GM20000 (cell line): ENCODE measurements at regions not wholly inside any gene's neighbourhood (a gene's known extent, or its start where the extent isn't known, plus 50 kb on each side); places are given as distances from the start of the nearest gene placed in this dataset.

Experiments used
- DNase-seq: peaks from one replicate; pipeline ENCODE4 v3.0.0; 2012; ENCODE audit warnings: low spot score
- TF ChIP-seq, protein P1 (sequence below): IDR thresholded peaks from 2 replicates; pipeline ENCODE4 v1.5.1; 2012; ENCODE audit warnings: mild to moderate bottlenecking, control low read depth; ENCODE audit errors: extremely low read depth, missing control alignments

- TF ChIP-seq, protein P1, sequence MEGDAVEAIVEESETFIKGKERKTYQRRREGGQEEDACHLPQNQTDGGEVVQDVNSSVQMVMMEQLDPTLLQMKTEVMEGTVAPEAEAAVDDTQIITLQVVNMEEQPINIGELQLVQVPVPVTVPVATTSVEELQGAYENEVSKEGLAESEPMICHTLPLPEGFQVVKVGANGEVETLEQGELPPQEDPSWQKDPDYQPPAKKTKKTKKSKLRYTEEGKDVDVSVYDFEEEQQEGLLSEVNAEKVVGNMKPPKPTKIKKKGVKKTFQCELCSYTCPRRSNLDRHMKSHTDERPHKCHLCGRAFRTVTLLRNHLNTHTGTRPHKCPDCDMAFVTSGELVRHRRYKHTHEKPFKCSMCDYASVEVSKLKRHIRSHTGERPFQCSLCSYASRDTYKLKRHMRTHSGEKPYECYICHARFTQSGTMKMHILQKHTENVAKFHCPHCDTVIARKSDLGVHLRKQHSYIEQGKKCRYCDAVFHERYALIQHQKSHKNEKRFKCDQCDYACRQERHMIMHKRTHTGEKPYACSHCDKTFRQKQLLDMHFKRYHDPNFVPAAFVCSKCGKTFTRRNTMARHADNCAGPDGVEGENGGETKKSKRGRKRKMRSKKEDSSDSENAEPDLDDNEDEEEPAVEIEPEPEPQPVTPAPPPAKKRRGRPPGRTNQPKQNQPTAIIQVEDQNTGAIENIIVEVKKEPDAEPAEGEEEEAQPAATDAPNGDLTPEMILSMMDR: no peak
- DNase-seq: no peak
These were observed 129.1 kb upstream of the SLC30A5 start for GRCh38 chr5:68964679-68965078.

DNA sequence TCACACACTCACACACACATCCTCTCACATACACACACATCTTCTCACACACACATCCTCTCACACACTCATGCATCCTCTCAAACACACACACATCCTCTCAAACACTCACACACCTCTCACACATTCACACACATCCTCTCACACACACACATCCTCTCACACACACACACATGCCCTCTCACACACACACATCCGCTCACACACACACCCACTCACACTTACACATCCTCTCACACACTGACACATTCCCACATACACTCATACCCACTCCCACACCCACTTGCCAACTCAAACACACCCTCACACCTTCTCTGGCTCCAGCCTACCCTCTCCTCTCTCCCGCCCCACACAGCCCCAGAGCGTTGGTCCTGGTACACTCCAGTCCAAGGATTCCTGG, 127.9 kb upstream of the SLC30A5 start:
- no peak for DNase-seq
- TF ChIP-seq, protein P1: no peak

DNA sequence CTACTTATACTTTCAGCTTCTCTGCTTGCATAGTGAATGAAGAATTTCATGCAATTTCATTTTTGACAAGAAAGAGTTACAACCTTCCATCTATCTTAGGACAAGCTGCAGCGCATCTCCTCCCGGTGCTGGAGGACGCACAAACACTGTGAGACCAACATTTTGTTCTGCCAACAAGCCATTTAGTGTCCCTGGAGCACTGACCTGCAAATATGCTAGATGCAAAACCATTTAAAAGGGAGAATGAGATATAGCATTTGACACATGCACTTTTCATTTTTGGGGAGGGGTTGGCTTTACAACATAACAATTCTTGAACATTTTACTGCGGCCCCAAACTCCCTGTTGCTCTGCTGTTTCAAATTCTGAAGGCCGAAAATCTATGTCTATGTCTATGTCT, 127.2 kb upstream of the SLC30A5 start:
- TF ChIP-seq, protein P1: no peak
- no peak for DNase-seq

DNA sequence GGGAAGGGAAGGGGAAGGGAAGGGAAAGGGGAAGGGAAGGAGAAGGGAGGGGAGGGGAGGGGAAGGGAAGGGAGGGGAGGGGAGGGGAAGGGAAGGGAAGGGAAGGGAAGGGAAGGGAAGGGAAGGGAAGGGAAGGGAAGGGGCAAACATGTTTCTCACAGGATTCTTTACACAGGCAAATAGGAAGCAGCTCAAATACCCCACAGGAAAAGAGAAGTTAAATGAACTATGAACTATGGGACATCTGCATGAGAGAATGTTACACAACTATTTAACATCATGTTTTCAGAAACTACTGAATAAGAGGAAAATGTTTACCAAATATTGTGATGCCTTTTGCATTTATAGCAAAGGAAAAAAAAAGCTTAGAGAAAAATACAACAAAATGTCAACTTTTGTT, 125.4 kb upstream of the SLC30A5 start:
- TF ChIP-seq, protein P1: no peak
- no peak for DNase-seq

- DNase-seq: no peak
- TF ChIP-seq, protein P1: no peak
These were observed 123.2 kb upstream of the SLC30A5 start for GRCh38 chr5:68970617-68971016.

DNA sequence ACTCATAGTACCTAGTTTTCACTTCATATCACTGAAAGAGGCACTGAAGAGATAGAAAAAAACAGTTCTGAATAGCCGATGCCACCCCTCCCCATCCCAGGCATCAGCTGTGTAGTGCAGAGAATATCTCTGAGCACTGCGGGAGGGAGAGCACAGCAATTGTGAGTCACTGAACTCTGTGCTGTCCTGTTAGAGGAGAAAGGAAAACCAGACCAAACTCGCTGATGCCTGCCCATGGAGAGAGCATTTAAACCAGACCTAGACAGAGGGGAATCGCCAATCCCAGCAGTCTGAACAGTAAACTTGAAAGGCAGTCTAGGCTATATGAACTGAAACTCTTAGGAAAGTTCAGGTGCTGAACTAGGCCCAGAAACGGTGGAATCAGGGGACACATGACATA, 120.1 kb upstream of the SLC30A5 start:
- TF ChIP-seq, protein P1: no peak
- no peak for DNase-seq

- TF ChIP-seq, protein P1: no peak
- no peak for DNase-seq
These were observed 110.8 kb upstream of the SLC30A5 start for GRCh38 chr5:68983043-68983442.

GRCh38 chr5:68983959-68984358, 109.9 kb upstream of the SLC30A5 start:
- DNase-seq: no peak
- TF ChIP-seq, protein P1: no peak
